Trophoblast cell (in vitro differentiated cells and primary cell): ENCODE measurements at regions not wholly inside any gene's neighbourhood (a gene's known extent, or its start where the extent isn't known, plus 50 kb on each side); places are given as distances from the start of the nearest gene placed in this dataset.

ENCODE experiments used
- DNase-seq, 2 donors: peaks; one replicate each; pipeline ENCODE4 v3.0.0-alpha.2; 2016
- H2AFZ ChIP-seq: 2 replicates; pipeline ENCODE4 v1.6.1; 2013; ENCODE audit warnings: low read length, moderate library complexity, mild to moderate bottlenecking; ENCODE audit not compliant: insufficient read depth, poor library complexity
- H2AK5ac ChIP-seq: 2 replicates; pipeline ENCODE4 v1.6.1; 2013; ENCODE audit warnings: mild to moderate bottlenecking, low read length
- H2BK120ac ChIP-seq: 2 replicates; pipeline ENCODE4 v1.6.1; 2013; ENCODE audit warnings: low read length, mild to moderate bottlenecking, moderate library complexity; ENCODE audit not compliant: insufficient read depth, poor library complexity
- H2BK12ac ChIP-seq: 2 replicates; pipeline ENCODE4 v1.6.1; 2013; ENCODE audit warnings: mild to moderate bottlenecking, low read length, moderate library complexity
- H2BK5ac ChIP-seq: 2 replicates; pipeline ENCODE4 v1.6.1; 2013; ENCODE audit warnings: low read length, low read depth, moderate library complexity, mild to moderate bottlenecking; ENCODE audit not compliant: poor library complexity
- H3K14ac ChIP-seq: 2 replicates; pipeline ENCODE4 v1.6.1; 2013; ENCODE audit warnings: mild to moderate bottlenecking, low read length
- H3K18ac ChIP-seq: 2 replicates; pipeline ENCODE4 v1.6.1; 2013; ENCODE audit warnings: mild to moderate bottlenecking, low read length
- H3K23ac ChIP-seq: 2 replicates; pipeline ENCODE4 v1.6.1; 2013; ENCODE audit warnings: low read length
- H3K27ac ChIP-seq: 2 replicates; pipeline ENCODE4 v1.5.1; 2013; ENCODE audit warnings: low read depth, mild to moderate bottlenecking, inconsistent platforms, low read length, moderate library complexity
- H3K27me3 ChIP-seq: 2 replicates; pipeline ENCODE4 v1.6.1; 2013; ENCODE audit warnings: inconsistent platforms, mild to moderate bottlenecking, low read length, moderate library complexity; ENCODE audit not compliant: insufficient read depth
- H3K36me3 ChIP-seq, 2 experiments: 1 replicate in 1 of 2; 2 replicates in 1 of 2; pipeline ENCODE4 v1.6.1; 2013; ENCODE audit warnings: low read length in 2 of 2, mild to moderate bottlenecking in 2 of 2, moderate library complexity in 1 of 2; ENCODE audit not compliant: insufficient read depth in 2 of 2, control insufficient read depth in 1 of 2
- H3K4ac ChIP-seq: 2 replicates; pipeline ENCODE4 v1.6.1; 2013; ENCODE audit warnings: low read depth, mild to moderate bottlenecking, low read length, moderate library complexity
- H3K4me1 ChIP-seq, 2 experiments: 1 replicate in 1 of 2; 2 replicates in 1 of 2; pipeline ENCODE4 v1.6.1; 2013; ENCODE audit warnings: low read length in 2 of 2, mild to moderate bottlenecking in 2 of 2, moderate library complexity in 1 of 2; ENCODE audit not compliant: insufficient read depth in 2 of 2, control insufficient read depth in 1 of 2
- H3K4me2 ChIP-seq: 2 replicates; pipeline ENCODE4 v1.6.1; 2013; ENCODE audit warnings: inconsistent platforms, mild to moderate bottlenecking, low read length, moderate library complexity
- H3K4me3 ChIP-seq: 2 replicates; pipeline ENCODE4 v1.5.1; 2013; ENCODE audit warnings: mild to moderate bottlenecking, low read depth, low read length, inconsistent platforms
- H3K79me1 ChIP-seq: one replicate; pipeline ENCODE4 v1.6.1; 2013; ENCODE audit warnings: low read length
- H3K79me2 ChIP-seq: 2 replicates; pipeline ENCODE4 v1.6.1; 2013; ENCODE audit warnings: low read length, mild to moderate bottlenecking; ENCODE audit not compliant: control insufficient read depth, insufficient read depth, poor library complexity
- H3K9ac ChIP-seq: 2 replicates; pipeline ENCODE4 v1.6.1; 2013; ENCODE audit warnings: mild to moderate bottlenecking, low read length
- H3K9me3 ChIP-seq: 2 replicates; pipeline ENCODE4 v1.6.1; 2013; ENCODE audit warnings: low read depth, mild to moderate bottlenecking, control low read depth, inconsistent platforms, low read length; ENCODE audit not compliant: insufficient read depth
- H4K12ac ChIP-seq: 2 replicates; pipeline ENCODE4 v1.6.1; 2013; ENCODE audit warnings: low read depth, mild to moderate bottlenecking, low read length, moderate library complexity
- H4K8ac ChIP-seq: 2 replicates; pipeline ENCODE4 v1.6.1; 2013; ENCODE audit warnings: low read depth, mild to moderate bottlenecking, low read length, moderate library complexity
- H4K91ac ChIP-seq: one replicate; pipeline ENCODE4 v1.6.1; 2013; ENCODE audit warnings: low read depth, mild to moderate bottlenecking, low read length, moderate library complexity
- WGBS: extraction: QIAGEN DNeasy Blood & Tissue Kit; methylation state at CpG from one replicate; pipeline ENCODE4 v1.1.7; 2013; ENCODE audit warnings: missing lambda C conversion rate; ENCODE audit not compliant: insufficient read length, insufficient coverage; ENCODE audit errors: extremely low coverage; 5-methylcytosine and 5-hydroxymethylcytosine counted together

- DNase-seq = no peak
- WGBS = no CpG with 5 or more reads among the region's 3 CpGs
Observed at GRCh38 chr12:68438601-68439000, 106.4 kb upstream of the MDM1 start.

GRCh38 chr12:68439368-68440045 lies 107.3 kb upstream of the MDM1 start:
- no CpG with 5 or more reads among the region's 4 CpGs for WGBS
- Histone ChIP-seq H3K23ac (no peak overlapping the region), H2AK5ac (no peak overlapping the region), H3K27me3 (no peaks in the 10 kb centered on the region), H4K12ac (no peak overlapping the region), H4K8ac (no peak overlapping the region), H2BK120ac (no peak overlapping the region), H3K4me1 (peaks cover 3% of the 10 kb centered on the region in 2 experiments), H3K79me2 (no peaks in the 10 kb centered on the region), H3K4ac (no peak overlapping the region), H3K14ac (no peak overlapping the region), H3K79me1 (no peaks in the 10 kb centered on the region), H3K18ac (no peak overlapping the region), H3K9ac (no peak overlapping the region), H3K4me3 (no peak overlapping the region), H2BK5ac (no peak overlapping the region), H3K27ac (peak overlapping the region; percentile 5), H2AFZ (no peak overlapping the region), H3K36me3 (no peaks in the 10 kb centered on the region), H2BK12ac (no peak overlapping the region), H3K4me2 (no peak overlapping the region), H3K9me3 (no peaks in the 10 kb centered on the region), H4K91ac (no peak overlapping the region)
- no peak for DNase-seq

More at GRCh38 chr12:68438601-68439000, 106.4 kb upstream of the MDM1 start:
- H3K27ac ChIP-seq = no peak overlapping the region
- H3K18ac ChIP-seq = no peak overlapping the region
- H4K91ac ChIP-seq = no peak overlapping the region
- H3K4me1 ChIP-seq = peaks cover 3% of the 10 kb centered on the region in 2 experiments
- no peak overlapping the region for H3K9ac ChIP-seq
- no peaks in the 10 kb centered on the region for H3K27me3 ChIP-seq
- H4K12ac ChIP-seq = no peak overlapping the region
- H4K8ac ChIP-seq = no peak overlapping the region
- H3K4ac ChIP-seq = no peak overlapping the region
- no peak overlapping the region for H2AFZ ChIP-seq
- no peak overlapping the region for H3K4me3 ChIP-seq
- H3K14ac ChIP-seq = no peak overlapping the region
- H3K9me3 ChIP-seq = no peaks in the 10 kb centered on the region
- H2BK120ac ChIP-seq = no peak overlapping the region
- H2BK12ac ChIP-seq = no peak overlapping the region
- no peak overlapping the region for H3K23ac ChIP-seq
- H2BK5ac ChIP-seq = no peak overlapping the region
- H2AK5ac ChIP-seq = no peak overlapping the region
- H3K79me1 ChIP-seq = no peaks in the 10 kb centered on the region
- no peak overlapping the region for H3K4me2 ChIP-seq
- peaks cover 0 to 2% of the 10 kb centered on the region in 2 experiments for H3K36me3 ChIP-seq
- H3K79me2 ChIP-seq = no peaks in the 10 kb centered on the region

GRCh38 chr12:68440068-68440581 lies 108.0 kb upstream of the MDM1 start:
- H3K9ac ChIP-seq = no peak overlapping the region
- no peaks in the 10 kb centered on the region for H3K79me1 ChIP-seq
- no peak overlapping the region for H3K14ac ChIP-seq
- no peak overlapping the region for H3K4me3 ChIP-seq
- no peaks in the 10 kb centered on the region for H3K79me2 ChIP-seq
- H3K4me2 ChIP-seq = no peak overlapping the region
- H3K4me1 ChIP-seq = peaks cover 3% of the 10 kb centered on the region in 2 experiments
- no peaks in the 10 kb centered on the region for H3K9me3 ChIP-seq
- H4K8ac ChIP-seq = no peak overlapping the region
- H3K4ac ChIP-seq = no peak overlapping the region
- no peak overlapping the region for H4K12ac ChIP-seq
- no peak overlapping the region for H2BK5ac ChIP-seq
- no peak overlapping the region for H2AK5ac ChIP-seq
- H3K23ac ChIP-seq = no peak overlapping the region
- H4K91ac ChIP-seq = no peak overlapping the region
- WGBS = no CpG with 5 or more reads among the region's 5 CpGs
- H3K27me3 ChIP-seq = no peaks in the 10 kb centered on the region
- H2BK12ac ChIP-seq = no peak overlapping the region
- H2AFZ ChIP-seq = no peak overlapping the region
- peak overlapping the region; percentile 5 for H3K27ac ChIP-seq
- no peak overlapping the region for H2BK120ac ChIP-seq
- no peaks in the 10 kb centered on the region for H3K36me3 ChIP-seq
- DNase-seq = peak; percentile 44 to 58
- no peak overlapping the region for H3K18ac ChIP-seq

- no peak overlapping the region for H4K12ac ChIP-seq
- peaks cover 3% of the 10 kb centered on the region in 2 experiments for H3K4me1 ChIP-seq
- WGBS = no CpG with 5 or more reads among the region's 1 CpG
- no peak overlapping the region for H2BK5ac ChIP-seq
- H2AFZ ChIP-seq = no peak overlapping the region
- no peaks in the 10 kb centered on the region for H3K27me3 ChIP-seq
- H3K27ac ChIP-seq = no peak overlapping the region
- H3K4ac ChIP-seq = no peak overlapping the region
- no peak overlapping the region for H2BK120ac ChIP-seq
- H3K9me3 ChIP-seq = no peaks in the 10 kb centered on the region
- H3K79me1 ChIP-seq = no peaks in the 10 kb centered on the region
- H3K9ac ChIP-seq = no peak overlapping the region
- DNase-seq = no peak
- H2AK5ac ChIP-seq = no peak overlapping the region
- no peak overlapping the region for H3K23ac ChIP-seq
- H3K18ac ChIP-seq = no peak overlapping the region
- no peak overlapping the region for H4K8ac ChIP-seq
- no peak overlapping the region for H4K91ac ChIP-seq
- H3K4me2 ChIP-seq = no peak overlapping the region
- H3K4me3 ChIP-seq = no peak overlapping the region
- no peak overlapping the region for H3K14ac ChIP-seq
- H3K79me2 ChIP-seq = no peaks in the 10 kb centered on the region
- H2BK12ac ChIP-seq = no peak overlapping the region
- H3K36me3 ChIP-seq = no peaks in the 10 kb centered on the region
Observed at GRCh38 chr12:68441167-68441566, 109.0 kb upstream of the MDM1 start.
